NT2/D1 (cell line): ENCODE measurements at regions not wholly inside any gene's neighbourhood (a gene's known extent, or its start where the extent isn't known, plus 50 kb on each side); places are given as distances from the start of the nearest gene placed in this dataset.

Source experiments
- SUZ12 ChIP-seq: IDR thresholded peaks from 2 replicates; pipeline ENCODE4 v1.6.1; 2011; ENCODE audit not compliant: insufficient read length, insufficient read depth; ENCODE audit errors: extremely low read depth
- YY1 ChIP-seq: IDR thresholded peaks from 2 replicates; pipeline ENCODE4 v1.6.1; 2011; ENCODE audit not compliant: insufficient read length, insufficient read depth
- ZNF274 ChIP-seq: IDR thresholded peaks from 2 replicates; pipeline ENCODE4 v1.6.1; 2011; ENCODE audit warnings: mild to moderate bottlenecking, low read depth, low read length

DNA sequence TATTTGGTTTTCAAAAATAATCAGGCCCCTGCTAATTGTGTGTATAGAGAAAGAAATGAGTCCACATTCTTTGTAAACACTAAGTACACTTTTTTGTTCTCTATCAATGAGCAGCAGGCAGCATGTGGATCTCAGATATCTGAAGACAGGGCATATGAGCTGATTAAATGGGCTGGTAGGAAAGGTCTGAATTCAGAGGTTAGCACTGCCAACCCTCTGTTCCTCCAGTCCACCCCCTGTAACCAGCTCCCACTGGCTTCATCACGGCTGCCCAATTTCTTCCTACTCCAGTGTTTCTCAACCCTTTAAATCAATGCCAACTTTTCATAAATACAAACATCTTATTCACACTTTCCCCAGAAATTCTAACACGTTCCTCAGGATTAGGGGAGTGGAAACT, 128.5 kb downstream of the TPBG start:
- TF ChIP-seq ZNF274 (no peak), SUZ12 (no peak), YY1 (no peak)
